Liver (tissue), 8 donors: ENCODE measurements at regions not wholly inside any gene's neighbourhood (a gene's known extent, or its start where the extent isn't known, plus 50 kb on each side); places are given as distances from the start of the nearest gene placed in this dataset.

Source experiments
- DNase-seq: peaks from one replicate; pipeline ENCODE4 v3.0.0-alpha.2; 2017; ENCODE audit warnings: low spot score
- H3K27ac ChIP-seq, 2 donors: one replicate each; pipeline ENCODE4 v1.7.0; 2013; ENCODE audit warnings: inconsistent platforms in 2 of 2, low read length in 2 of 2, control low read depth in 1 of 2, low read depth in 1 of 2, mild to moderate bottlenecking in 1 of 2
- H3K27me3 ChIP-seq, 4 donors: one replicate each; pipeline versions ENCODE4 v1.6.1 to v1.7.0; 2013; ENCODE audit warnings: low read length in 3 of 4, inconsistent platforms in 1 of 4, mild to moderate bottlenecking in 1 of 4, moderate library complexity in 1 of 4; ENCODE audit not compliant: control insufficient read depth in 4 of 4, insufficient read depth in 4 of 4
- H3K36me3 ChIP-seq, 4 donors: one replicate each; pipeline versions ENCODE4 v1.6.1 to v1.7.0; 2013; ENCODE audit warnings: low read length in 3 of 4, mild to moderate bottlenecking in 3 of 4, low read depth in 1 of 4, moderate library complexity in 1 of 4; ENCODE audit not compliant: control insufficient read depth in 4 of 4, insufficient read depth in 3 of 4
- H3K4me1 ChIP-seq, 4 donors: one replicate each; pipeline versions ENCODE4 v1.6.1 to v1.7.0; 2013; ENCODE audit warnings: low read length in 3 of 4, mild to moderate bottlenecking in 3 of 4, moderate library complexity in 1 of 4; ENCODE audit not compliant: control insufficient read depth in 4 of 4, insufficient read depth in 4 of 4
- H3K4me3 ChIP-seq, 3 donors: one replicate each; pipeline versions ENCODE4 v1.6.1 to v1.7.0; 2013; ENCODE audit warnings: low read length in 3 of 3, control low read depth in 1 of 3, low read depth in 1 of 3, mild to moderate bottlenecking in 1 of 3
- H3K9ac ChIP-seq, 2 donors: one replicate each; pipeline ENCODE4 v1.7.0; 2013; ENCODE audit warnings: low read length in 2 of 2, mild to moderate bottlenecking in 2 of 2, moderate library complexity in 2 of 2, control low read depth in 1 of 2, low read depth in 1 of 2
- H3K9me3 ChIP-seq, 4 donors: one replicate each; pipeline versions ENCODE4 v1.6.1 to v1.7.0; 2013; ENCODE audit warnings: low read length in 3 of 4; ENCODE audit not compliant: control insufficient read depth in 4 of 4
- ATF3 ChIP-seq: IDR thresholded peaks from 2 replicates; pipeline ENCODE4 v1.6.1; 2016; ENCODE audit warnings: antibody characterized with exemption
- EGR1 ChIP-seq, 2 donors: IDR thresholded peaks; 2 replicates each; pipeline ENCODE4 v1.6.1; 2016 to 2018; ENCODE audit warnings: antibody characterized with exemption in 2 of 2, low read depth in 2 of 2
- FOXA1 ChIP-seq: IDR thresholded peaks from 2 replicates; pipeline ENCODE4 v1.6.1; 2016; ENCODE audit warnings: antibody characterized with exemption
- FOXA2 ChIP-seq: IDR thresholded peaks from 2 replicates; pipeline ENCODE4 v1.6.1; 2016; ENCODE audit warnings: antibody characterized with exemption
- GABPA ChIP-seq, 2 donors: IDR thresholded peaks in 1 of 2; conservative IDR thresholded peaks in 1 of 2; 2 replicates each; pipeline ENCODE4 v1.6.1; 2016; ENCODE audit warnings: antibody characterized with exemption in 2 of 2, mild to moderate bottlenecking in 1 of 2, moderate library complexity in 1 of 2
- HNF4A ChIP-seq, 2 donors: conservative IDR thresholded peaks; 2 replicates each; pipeline ENCODE4 v1.6.1; 2016; ENCODE audit warnings: antibody characterized with exemption in 2 of 2, mild to moderate bottlenecking in 2 of 2
- HNF4G ChIP-seq: IDR thresholded peaks from 2 replicates; pipeline ENCODE4 v1.6.1; 2016; ENCODE audit warnings: antibody characterized with exemption
- JUND ChIP-seq, 2 donors: IDR thresholded peaks; 2 replicates each; pipeline ENCODE4 v1.6.1; 2016; ENCODE audit warnings: antibody characterized with exemption in 2 of 2
- NR2F2 ChIP-seq: IDR thresholded peaks from 2 replicates; pipeline ENCODE4 v1.6.1; 2016; ENCODE audit warnings: antibody characterized with exemption
- RAD21 ChIP-seq, 2 donors: IDR thresholded peaks; 2 replicates each; pipeline ENCODE4 v1.6.1; 2016; ENCODE audit warnings: antibody characterized with exemption in 2 of 2, mild to moderate bottlenecking in 2 of 2
- REST ChIP-seq: IDR thresholded peaks from 2 replicates; pipeline ENCODE4 v1.6.1; 2016; ENCODE audit warnings: antibody characterized with exemption, mild to moderate bottlenecking
- RXRA ChIP-seq, 2 donors: IDR thresholded peaks; 2 replicates each; pipeline ENCODE4 v1.6.1; 2017 to 2018; ENCODE audit warnings: antibody characterized with exemption in 2 of 2, mild to moderate bottlenecking in 1 of 2
- SP1 ChIP-seq: IDR thresholded peaks from 2 replicates; pipeline ENCODE4 v1.6.1; 2018; ENCODE audit warnings: antibody characterized with exemption, mild to moderate bottlenecking
- TAF1 ChIP-seq: conservative IDR thresholded peaks from 2 replicates; pipeline ENCODE4 v1.6.1; 2016; ENCODE audit warnings: antibody characterized with exemption, mild to moderate bottlenecking
- YY1 ChIP-seq: IDR thresholded peaks from 2 replicates; pipeline ENCODE4 v1.6.1; 2016; ENCODE audit warnings: antibody characterized with exemption, mild to moderate bottlenecking
- ZBTB33 ChIP-seq: IDR thresholded peaks from 2 replicates; pipeline ENCODE4 v1.6.1; 2016; ENCODE audit warnings: antibody characterized with exemption
- WGBS: extraction: QIAGEN DNeasy Blood & Tissue Kit; methylation state at CpG from one replicate; pipeline ENCODE4 v1.1.7; 2013; 5-methylcytosine and 5-hydroxymethylcytosine counted together
- TF ChIP-seq, protein P1 (sequence below): IDR thresholded peaks from 2 replicates; pipeline ENCODE4 v1.6.1; 2016; ENCODE audit warnings: antibody characterized with exemption
- TF ChIP-seq, protein P2 (sequence below): fragments of 150-350 bp; IDR thresholded peaks from 2 replicates; pipeline ENCODE4 v1.5.1; 2017; ENCODE audit warnings: improper control_type of control experiment, low read depth, low read length; ENCODE audit not compliant: missing input control
- donor health status: healthy.
- donor health status: healthy.
- donor health status: healthy.
- donor health status: healthy.
- donor health status: healthy.

DNA sequence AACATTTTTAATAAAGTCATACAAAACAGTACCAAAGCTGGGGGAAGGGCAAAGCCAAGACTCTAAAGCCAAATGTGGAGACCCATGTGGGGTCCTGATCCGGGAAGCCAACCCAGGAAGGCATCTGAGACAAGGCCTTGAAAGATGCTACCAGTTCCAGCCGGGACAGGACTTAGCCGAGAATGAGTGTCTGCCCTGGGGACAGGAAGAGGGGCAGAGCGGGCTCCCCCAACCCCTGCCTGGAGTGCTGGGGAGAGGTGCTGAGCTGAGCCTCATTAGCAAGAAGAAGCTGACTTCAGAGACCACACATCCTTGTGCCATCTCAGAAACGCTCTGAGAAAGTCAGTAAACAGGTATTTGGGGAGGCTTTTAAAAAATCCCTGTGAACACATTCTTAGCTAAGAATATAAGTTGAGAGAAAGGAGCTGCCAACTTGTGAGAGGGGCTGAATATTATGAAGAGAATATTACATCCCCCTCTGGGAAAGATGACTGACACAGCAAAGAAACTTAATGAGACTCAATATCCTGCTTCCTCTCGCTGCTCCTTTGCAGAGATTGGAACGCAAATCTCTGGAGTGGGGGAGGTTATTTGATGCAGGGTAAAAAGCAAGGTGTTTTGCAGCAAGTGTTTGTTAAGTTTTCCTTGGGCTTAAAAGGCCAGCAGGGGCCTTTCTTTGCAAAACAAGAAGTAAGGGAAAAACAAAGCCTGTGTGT lies 103.3 kb upstream of the KCND3 start:
- no peaks in the 10 kb centered on the region for H3K9me3 ChIP-seq
- no peak for DNase-seq
- H3K27ac ChIP-seq, result no peak overlapping the region
- H3K36me3 ChIP-seq, result no peaks in the 10 kb centered on the region
- H3K4me3 ChIP-seq, result no peak overlapping the region
- no peaks in the 10 kb centered on the region for H3K4me1 ChIP-seq
- no peak overlapping the region for H3K9ac ChIP-seq
- 27% methylated on average over 7 of the region's 7 CpGs for WGBS
- no peak for TF ChIP-seq NR2F2
- no peak for TF ChIP-seq TAF1
- no peak for TF ChIP-seq EGR1 (IDR thresholded peaks at IDR 0.05; ENCODE audit: low read depth in 2 of 2)
- TF ChIP-seq ATF3, result no peak
- TF ChIP-seq FOXA2, result no peak
- no peak for TF ChIP-seq SP1
- no peak for TF ChIP-seq JUND (IDR thresholded peaks at IDR 0.05)
- TF ChIP-seq YY1, result no peak
- TF ChIP-seq RXRA (IDR thresholded peaks at IDR 0.05), result no peak
- no peak for TF ChIP-seq ZBTB33
- no peak for TF ChIP-seq HNF4G
- no peak for TF ChIP-seq REST
- TF ChIP-seq FOXA1, result no peak
- TF ChIP-seq, protein P1, sequence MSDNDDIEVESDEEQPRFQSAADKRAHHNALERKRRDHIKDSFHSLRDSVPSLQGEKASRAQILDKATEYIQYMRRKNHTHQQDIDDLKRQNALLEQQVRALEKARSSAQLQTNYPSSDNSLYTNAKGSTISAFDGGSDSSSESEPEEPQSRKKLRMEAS, result no peak
- TF ChIP-seq GABPA (IDR thresholded peaks at IDR 0.05 in 1 of 2, conservative IDR thresholded peaks at IDR 0.05 in 1 of 2), result no peak
- TF ChIP-seq, protein P2, sequence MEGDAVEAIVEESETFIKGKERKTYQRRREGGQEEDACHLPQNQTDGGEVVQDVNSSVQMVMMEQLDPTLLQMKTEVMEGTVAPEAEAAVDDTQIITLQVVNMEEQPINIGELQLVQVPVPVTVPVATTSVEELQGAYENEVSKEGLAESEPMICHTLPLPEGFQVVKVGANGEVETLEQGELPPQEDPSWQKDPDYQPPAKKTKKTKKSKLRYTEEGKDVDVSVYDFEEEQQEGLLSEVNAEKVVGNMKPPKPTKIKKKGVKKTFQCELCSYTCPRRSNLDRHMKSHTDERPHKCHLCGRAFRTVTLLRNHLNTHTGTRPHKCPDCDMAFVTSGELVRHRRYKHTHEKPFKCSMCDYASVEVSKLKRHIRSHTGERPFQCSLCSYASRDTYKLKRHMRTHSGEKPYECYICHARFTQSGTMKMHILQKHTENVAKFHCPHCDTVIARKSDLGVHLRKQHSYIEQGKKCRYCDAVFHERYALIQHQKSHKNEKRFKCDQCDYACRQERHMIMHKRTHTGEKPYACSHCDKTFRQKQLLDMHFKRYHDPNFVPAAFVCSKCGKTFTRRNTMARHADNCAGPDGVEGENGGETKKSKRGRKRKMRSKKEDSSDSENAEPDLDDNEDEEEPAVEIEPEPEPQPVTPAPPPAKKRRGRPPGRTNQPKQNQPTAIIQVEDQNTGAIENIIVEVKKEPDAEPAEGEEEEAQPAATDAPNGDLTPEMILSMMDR, result no peak
- TF ChIP-seq HNF4A (conservative IDR thresholded peaks at IDR 0.05), result no peak
- no peak for TF ChIP-seq RAD21 (IDR thresholded peaks at IDR 0.05)
- peaks cover 0 to 5% (median under 1%) of the 10 kb centered on the region in 4 donors for H3K27me3 ChIP-seq
